Ovary (tissue), 3 donors: ENCODE measurements at regions not wholly inside any gene's neighbourhood (a gene's known extent, or its start where the extent isn't known, plus 50 kb on each side); places are given as distances from the start of the nearest gene placed in this dataset.

ENCODE experiments used
- CTCF ChIP-seq, 3 donors: fragments of 450-650 bp in 2 of 3; fragments of 200-600 bp in 1 of 3; IDR thresholded peaks; one replicate each; pipeline versions ENCODE4 v1.5.1 to v1.8.0; 2016 to 2022; ENCODE audit warnings: antibody characterized with exemption in 3 of 3, mild to moderate bottlenecking in 1 of 3
- POLR2A ChIP-seq: fragments of 450-650 bp; IDR thresholded peaks from one replicate; pipeline ENCODE4 v1.6.1; 2017; ENCODE audit warnings: antibody characterized with exemption, mild to moderate bottlenecking, moderate library complexity
- donor health status: DM: no; HTN: no; CAD: no.

- TF ChIP-seq CTCF (IDR thresholded peaks at IDR 0.05), result no peak
- no peak for TF ChIP-seq POLR2A
Observed at GRCh38 chr14:27234331-27234730, 636.5 kb upstream of the NOVA1 start.
